Activated naive CD4-positive, alpha-beta T cell treated with anti-CD3 and anti-CD28 coated beads, Interleukin-2, amount 50 U/mL, for 24 hours (primary cell): ENCODE measurements at regions not wholly inside any gene's neighbourhood (a gene's known extent, or its start where the extent isn't known, plus 50 kb on each side); places are given as distances from the start of the nearest gene placed in this dataset.
"Not testable (repeated sequence)": the region's sequence is repeated elsewhere in the genome, so short reads cannot be mapped to it uniquely, and the experiment has no call there.

ENCODE experiments used
- H3K27ac Mint-ChIP-seq: one replicate; pipeline ENCODE4 v1.8.0; 2021; ENCODE audit warnings: mild to moderate bottlenecking, mixed read lengths
- H3K27me3 Mint-ChIP-seq: one replicate; pipeline ENCODE4 v1.8.0; 2021; ENCODE audit warnings: mixed read lengths
- H3K36me3 Mint-ChIP-seq: one replicate; pipeline ENCODE4 v1.8.0; 2021; ENCODE audit warnings: mixed read lengths
- H3K4me1 Mint-ChIP-seq: one replicate; pipeline ENCODE4 v1.8.0; 2021; ENCODE audit warnings: mixed read lengths
- H3K4me3 Mint-ChIP-seq: one replicate; pipeline ENCODE4 v1.8.0; 2021; ENCODE audit warnings: mild to moderate bottlenecking, mixed read lengths
- H3K9me3 Mint-ChIP-seq: one replicate; pipeline ENCODE4 v1.8.0; 2021; ENCODE audit warnings: mixed read lengths

GRCh38 chr16:29159603-29160002 is 174.8 kb downstream of the LAT start:
- not testable (repeated sequence) for H3K36me3 Mint-ChIP-seq, H3K4me3 Mint-ChIP-seq, H3K9me3 Mint-ChIP-seq, H3K27ac Mint-ChIP-seq, H3K27me3 Mint-ChIP-seq
- peaks cover 32% of the 10 kb centered on the region for H3K4me1 Mint-ChIP-seq

- Mint-ChIP-seq H3K4me3 (no peak overlapping the region), H3K9me3 (no peaks in the 10 kb centered on the region), H3K27ac (no peak overlapping the region), H3K4me1 (peaks cover 40% of the 10 kb centered on the region), H3K36me3 (peaks cover 1% of the 10 kb centered on the region), H3K27me3 (no peaks in the 10 kb centered on the region)
Observed at GRCh38 chr16:29158785-29159184, 173.9 kb downstream of the LAT start.

GRCh38 chr16:29158031-29158784 is 173.4 kb downstream of the LAT start:
- not testable (repeated sequence) for H3K4me3 Mint-ChIP-seq, H3K9me3 Mint-ChIP-seq, H3K27ac Mint-ChIP-seq, H3K36me3 Mint-ChIP-seq, H3K27me3 Mint-ChIP-seq
- peaks cover 41% of the 10 kb centered on the region for H3K4me1 Mint-ChIP-seq

GRCh38 chr16:29157051-29157923 is 172.4 kb downstream of the LAT start:
- Mint-ChIP-seq H3K4me1 (peaks cover 46% of the 10 kb centered on the region), H3K4me3 (peak overlapping the region; percentile 65)
- not testable (repeated sequence) for H3K9me3 Mint-ChIP-seq, H3K36me3 Mint-ChIP-seq, H3K27me3 Mint-ChIP-seq, H3K27ac Mint-ChIP-seq

GRCh38 chr16:29156511-29156910 is 171.7 kb downstream of the LAT start:
- no peaks in the 10 kb centered on the region for H3K9me3 Mint-ChIP-seq
- no peaks in the 10 kb centered on the region for H3K27me3 Mint-ChIP-seq
- peak overlapping the region; percentile 8 for H3K27ac Mint-ChIP-seq
- H3K4me3 Mint-ChIP-seq: peak overlapping the region; percentile 65
- H3K4me1 Mint-ChIP-seq: peaks cover 46% of the 10 kb centered on the region
- peaks cover 2% of the 10 kb centered on the region for H3K36me3 Mint-ChIP-seq

GRCh38 chr16:29155866-29156200 is 171.0 kb downstream of the LAT start:
- H3K27me3 Mint-ChIP-seq, H3K36me3 Mint-ChIP-seq, H3K4me3 Mint-ChIP-seq, H3K9me3 Mint-ChIP-seq, H3K27ac Mint-ChIP-seq: not testable (repeated sequence)
- H3K4me1 Mint-ChIP-seq: peaks cover 46% of the 10 kb centered on the region

- H3K9me3 Mint-ChIP-seq, H3K36me3 Mint-ChIP-seq, H3K27me3 Mint-ChIP-seq, H3K4me3 Mint-ChIP-seq: not testable (repeated sequence)
- peak overlapping the region; percentile 13 for H3K27ac Mint-ChIP-seq
- H3K4me1 Mint-ChIP-seq: peaks cover 51% of the 10 kb centered on the region
Observed at GRCh38 chr16:29155131-29155865, 170.4 kb downstream of the LAT start.

- no peaks in the 10 kb centered on the region for H3K27me3 Mint-ChIP-seq
- H3K4me3 Mint-ChIP-seq: no peak overlapping the region
- peaks cover 57% of the 10 kb centered on the region for H3K4me1 Mint-ChIP-seq
- no peaks in the 10 kb centered on the region for H3K9me3 Mint-ChIP-seq
- H3K27ac Mint-ChIP-seq: peak overlapping the region; percentile 13
- H3K36me3 Mint-ChIP-seq: peaks cover 3% of the 10 kb centered on the region
Observed at GRCh38 chr16:29154676-29155121, 169.8 kb downstream of the LAT start.

- Mint-ChIP-seq H3K27me3 (no peaks in the 10 kb centered on the region), H3K27ac (peak overlapping the region; percentile 14), H3K36me3 (peaks cover 6% of the 10 kb centered on the region), H3K4me1 (peaks cover 63% of the 10 kb centered on the region), H3K9me3 (no peaks in the 10 kb centered on the region), H3K4me3 (no peak overlapping the region)
Observed at GRCh38 chr16:29154088-29154487, 169.2 kb downstream of the LAT start.

GRCh38 chr16:29153307-29153706 is 168.5 kb downstream of the LAT start:
- H3K36me3 Mint-ChIP-seq, H3K9me3 Mint-ChIP-seq, H3K27me3 Mint-ChIP-seq, H3K4me3 Mint-ChIP-seq, H3K27ac Mint-ChIP-seq: not testable (repeated sequence)
- peaks cover 70% of the 10 kb centered on the region for H3K4me1 Mint-ChIP-seq

- H3K9me3 Mint-ChIP-seq, H3K36me3 Mint-ChIP-seq, H3K4me3 Mint-ChIP-seq, H3K27me3 Mint-ChIP-seq: not testable (repeated sequence)
- peak overlapping the region; percentile 46 for H3K27ac Mint-ChIP-seq
- H3K4me1 Mint-ChIP-seq: peaks cover 67% of the 10 kb centered on the region
Observed at GRCh38 chr16:29152544-29153031, 167.7 kb downstream of the LAT start.

GRCh38 chr16:29151317-29151716 is 166.5 kb downstream of the LAT start:
- Mint-ChIP-seq H3K9me3 (no peaks in the 10 kb centered on the region), H3K4me3 (no peak overlapping the region), H3K4me1 (peaks cover 54% of the 10 kb centered on the region), H3K27ac (no peak overlapping the region), H3K27me3 (no peaks in the 10 kb centered on the region), H3K36me3 (peaks cover 6% of the 10 kb centered on the region)

- Mint-ChIP-seq H3K27ac (peak overlapping the region; percentile 96), H3K4me3 (peak overlapping the region; percentile 82), H3K36me3 (peaks cover 11% of the 10 kb centered on the region), H3K4me1 (peaks cover 54% of the 10 kb centered on the region)
- H3K9me3 Mint-ChIP-seq, H3K27me3 Mint-ChIP-seq: not testable (repeated sequence)
Observed at GRCh38 chr16:29149912-29150311, 165.1 kb downstream of the LAT start.

- peak overlapping the region; percentile 82 for H3K4me3 Mint-ChIP-seq
- H3K4me1 Mint-ChIP-seq: peaks cover 43% of the 10 kb centered on the region
- H3K27me3 Mint-ChIP-seq: no peaks in the 10 kb centered on the region
- H3K36me3 Mint-ChIP-seq: peaks cover 10% of the 10 kb centered on the region
- no peaks in the 10 kb centered on the region for H3K9me3 Mint-ChIP-seq
- peak overlapping the region; percentile 96 for H3K27ac Mint-ChIP-seq
Observed at GRCh38 chr16:29148867-29149272, 164.0 kb downstream of the LAT start.

- H3K27me3 Mint-ChIP-seq: no peaks in the 10 kb centered on the region
- peak overlapping the region; percentile 51 for H3K4me3 Mint-ChIP-seq
- H3K36me3 Mint-ChIP-seq: peaks cover 9% of the 10 kb centered on the region
- no peaks in the 10 kb centered on the region for H3K9me3 Mint-ChIP-seq
- H3K4me1 Mint-ChIP-seq: peaks cover 41% of the 10 kb centered on the region
- peak overlapping the region; percentile 8 for H3K27ac Mint-ChIP-seq
Observed at GRCh38 chr16:29148131-29148691, 163.4 kb downstream of the LAT start.
